Activated CD4-positive, alpha-beta T cell treated with anti-CD3 and anti-CD28 coated beads, Interleukin-2, amount 50 U/mL, for 4 hours (primary cell): ENCODE measurements at regions not wholly inside any gene's neighbourhood (a gene's known extent, or its start where the extent isn't known, plus 50 kb on each side); places are given as distances from the start of the nearest gene placed in this dataset.
"Not testable (repeated sequence)": the region's sequence is repeated elsewhere in the genome, so short reads cannot be mapped to it uniquely, and the experiment has no call there.

Experiments
- DNase-seq, 2 experiments: peaks; one replicate each; pipeline ENCODE4 v3.0.0-alpha.2; 2020

DNA sequence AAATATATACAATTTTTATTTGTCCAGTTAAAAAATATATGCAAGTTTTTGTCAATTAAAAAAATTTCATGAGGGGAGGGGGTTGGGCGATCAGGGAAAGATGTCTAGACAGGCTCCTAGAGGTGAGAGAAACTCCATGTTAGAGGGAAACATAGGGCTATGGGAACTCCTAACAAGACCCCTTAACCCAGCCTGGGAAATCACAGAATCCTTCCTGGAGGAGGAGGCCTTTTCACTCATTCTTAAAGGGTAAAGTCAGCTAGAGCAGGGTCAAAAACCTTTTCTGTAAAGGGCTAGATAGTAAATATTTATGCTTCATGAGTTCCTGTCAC, 75.9 kb upstream of the PTPN1 start:
- DNase-seq, result no peak

DNA sequence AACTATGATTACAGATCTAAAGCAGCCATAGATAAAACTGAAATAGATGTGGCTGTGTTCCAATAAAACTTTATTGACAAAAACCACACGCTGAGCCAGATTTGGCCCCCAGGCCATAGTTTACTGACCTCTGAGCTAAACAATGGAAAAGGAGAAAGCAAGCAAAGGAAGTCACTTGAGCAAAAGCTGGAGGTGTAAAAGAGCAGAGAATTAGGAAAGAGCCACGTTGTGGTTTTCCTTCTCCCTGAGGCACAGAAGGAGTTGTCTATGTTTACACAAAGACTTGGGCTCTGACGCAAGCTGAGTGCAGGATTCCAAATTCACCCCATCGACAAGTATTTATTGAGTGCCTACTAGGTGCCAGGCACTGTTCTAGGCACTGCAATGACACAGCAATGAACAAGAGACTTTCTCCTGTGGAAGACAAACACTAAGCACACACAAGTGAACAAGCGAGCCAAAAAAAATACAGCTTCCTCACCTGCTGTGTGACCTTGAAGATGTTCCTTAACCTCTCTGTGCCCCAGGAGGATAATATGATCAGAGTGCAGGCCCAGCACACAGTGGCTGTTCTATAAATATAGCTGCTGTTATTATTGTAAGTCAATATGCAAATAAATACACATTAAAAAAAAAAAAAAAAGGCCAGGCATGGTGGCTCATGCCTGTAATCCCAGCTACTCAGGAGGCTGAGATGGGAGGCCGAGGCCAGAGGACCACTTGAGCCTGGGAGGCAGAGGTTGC, 75.4 kb upstream of the PTPN1 start:
- DNase-seq, result no peak

DNA sequence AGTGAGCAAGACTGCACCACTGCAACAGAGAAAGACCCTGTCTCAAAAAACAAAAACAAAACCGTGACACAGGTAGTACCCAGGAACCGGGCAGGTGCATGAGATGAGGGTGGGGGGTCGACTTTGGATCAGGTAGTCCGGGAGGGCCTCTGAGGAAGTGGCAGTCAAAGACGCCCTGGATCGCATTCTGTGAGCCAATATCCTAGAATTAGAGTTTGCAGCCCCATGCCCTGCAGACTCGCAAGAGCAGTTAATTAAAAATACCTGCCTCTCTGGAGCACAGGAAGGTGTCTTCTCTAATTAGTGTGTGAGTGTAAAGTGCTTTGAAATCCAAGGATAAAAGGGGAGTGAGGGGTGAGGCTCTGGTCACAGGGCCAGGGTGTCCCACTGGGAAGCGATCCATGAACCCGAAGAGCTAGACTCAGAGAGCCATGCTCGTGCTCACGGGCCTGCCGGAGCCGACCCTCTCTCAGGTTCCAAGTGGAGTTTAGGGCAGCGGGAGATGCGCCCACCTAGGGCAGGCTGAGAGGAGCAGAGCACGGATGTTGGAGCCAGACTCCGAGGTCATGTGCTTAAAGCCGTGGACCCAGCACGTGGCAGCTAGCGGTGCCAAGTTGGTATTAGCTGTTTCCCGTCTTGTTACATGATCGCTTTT, 74.7 kb upstream of the PTPN1 start:
- no peak for DNase-seq

GRCh38 chr20:50436052-50436656, 74.0 kb upstream of the PTPN1 start:
- DNase-seq, result no peak

GRCh38 chr20:50436696-50437095, 73.5 kb upstream of the PTPN1 start:
- no peak for DNase-seq

DNA sequence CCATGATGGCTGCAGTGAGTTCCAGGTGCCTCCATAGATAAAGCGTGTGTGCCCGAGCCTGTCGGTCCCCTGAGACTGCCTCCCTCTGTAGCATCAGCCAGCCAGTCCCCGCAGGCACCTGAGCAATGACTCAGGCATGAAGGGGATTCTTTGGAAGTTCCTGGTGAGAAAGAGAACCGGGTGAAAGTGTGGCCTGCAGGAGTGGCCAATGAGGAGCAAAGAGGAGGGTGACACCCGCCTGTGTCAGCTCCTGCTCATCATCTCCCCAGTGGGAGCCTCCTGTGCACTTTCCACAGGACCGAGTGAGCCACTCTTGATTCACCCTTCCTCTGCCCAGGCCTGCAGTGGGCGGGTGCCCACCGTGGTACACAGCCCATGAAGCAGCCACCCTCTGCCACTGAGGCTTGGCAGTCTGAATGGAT, 71.2 kb upstream of the PTPN1 start:
- DNase-seq, result no peak

GRCh38 chr20:50439539-50440453, 70.4 kb upstream of the PTPN1 start:
- DNase-seq, result no peak

GRCh38 chr20:50442512-50442911, 67.7 kb upstream of the PTPN1 start:
- no peak for DNase-seq

- DNase-seq, result no peak
These were observed 64.6 kb upstream of the PTPN1 start for GRCh38 chr20:50445354-50446151.

GRCh38 chr20:50446351-50447101, 63.7 kb upstream of the PTPN1 start:
- DNase-seq, result no peak

- no peak for DNase-seq
These were observed 62.9 kb upstream of the PTPN1 start for GRCh38 chr20:50447102-50447804.

DNA sequence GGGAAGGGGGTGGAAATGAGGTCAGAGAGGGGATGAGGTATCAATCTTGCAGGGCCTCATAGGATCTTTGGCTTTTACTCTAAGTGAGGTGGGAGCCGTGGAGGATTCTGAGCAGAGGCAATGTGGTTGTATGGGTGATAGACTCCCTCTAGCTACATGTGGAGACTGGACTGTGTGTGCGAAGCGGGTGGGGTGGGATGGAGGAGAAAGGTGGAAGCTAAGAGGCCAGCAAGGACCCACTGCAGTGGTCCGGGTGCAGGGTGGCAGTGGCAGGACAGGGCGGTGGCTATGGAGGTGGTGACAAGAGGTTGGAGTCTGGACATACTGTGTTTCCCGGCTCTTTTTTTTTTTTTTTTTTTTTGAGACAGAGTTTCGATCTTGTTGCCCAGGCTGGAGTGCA, 62.4 kb upstream of the PTPN1 start:
- no peak for DNase-seq

DNA sequence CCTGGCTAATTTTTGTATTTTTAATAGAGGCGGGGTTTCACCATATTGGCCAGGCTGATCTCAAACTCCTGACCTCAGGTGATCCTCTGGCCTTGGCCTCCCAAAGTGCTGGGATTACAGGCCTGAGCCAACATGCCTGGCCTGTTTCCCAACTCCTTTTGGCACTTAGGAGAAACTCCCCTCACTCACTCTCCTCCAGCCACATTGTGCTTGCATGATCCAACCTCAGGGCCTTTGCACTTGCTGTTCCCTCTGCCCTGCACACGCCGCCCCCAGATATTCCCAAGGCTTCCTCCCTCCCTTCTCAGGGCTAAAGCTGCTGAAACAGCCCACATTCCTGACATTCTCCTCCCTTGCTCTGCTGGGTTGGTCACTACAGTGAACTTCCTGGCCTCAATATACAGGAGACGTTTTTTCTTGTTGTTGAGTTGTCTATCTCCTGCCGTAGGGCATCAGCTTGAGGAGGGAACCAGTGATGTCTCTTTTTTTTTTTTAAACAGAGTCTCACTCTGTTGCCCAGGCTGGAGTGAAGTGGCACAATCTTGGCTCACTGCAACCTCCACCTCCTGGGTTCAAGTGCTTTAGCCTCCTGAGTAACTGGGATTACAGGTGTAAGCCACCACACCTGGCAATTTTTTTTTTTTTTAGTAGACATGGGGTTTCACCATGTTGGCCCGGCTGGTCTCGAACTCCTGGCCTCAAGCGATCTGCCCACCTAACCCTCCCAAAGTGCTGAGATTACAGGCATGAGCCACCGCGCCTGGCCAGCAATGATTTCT, 61.4 kb upstream of the PTPN1 start:
- DNase-seq, result not testable (repeated sequence)

- DNase-seq, result no peak
These were observed 60.3 kb upstream of the PTPN1 start for GRCh38 chr20:50449738-50450492.

DNA sequence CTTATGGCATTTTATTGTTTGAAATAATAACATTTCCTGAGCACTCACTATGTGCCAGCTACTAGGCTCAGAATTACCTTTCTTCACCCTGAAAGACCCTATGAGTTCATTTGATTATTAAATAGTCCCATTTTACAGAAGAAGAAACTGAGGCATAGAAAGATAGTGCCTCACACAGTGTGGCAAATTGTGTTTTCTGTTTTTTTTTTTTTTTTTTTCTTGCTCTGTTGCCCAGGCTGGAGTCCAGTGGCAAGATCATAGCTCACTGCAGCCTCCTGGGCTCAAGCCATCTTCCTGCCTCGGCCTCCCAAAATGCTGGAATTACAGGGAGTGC, 59.7 kb upstream of the PTPN1 start:
- DNase-seq, result no peak

- DNase-seq, result no peak
These were observed 59.1 kb upstream of the PTPN1 start for GRCh38 chr20:50450881-50451752.

DNA sequence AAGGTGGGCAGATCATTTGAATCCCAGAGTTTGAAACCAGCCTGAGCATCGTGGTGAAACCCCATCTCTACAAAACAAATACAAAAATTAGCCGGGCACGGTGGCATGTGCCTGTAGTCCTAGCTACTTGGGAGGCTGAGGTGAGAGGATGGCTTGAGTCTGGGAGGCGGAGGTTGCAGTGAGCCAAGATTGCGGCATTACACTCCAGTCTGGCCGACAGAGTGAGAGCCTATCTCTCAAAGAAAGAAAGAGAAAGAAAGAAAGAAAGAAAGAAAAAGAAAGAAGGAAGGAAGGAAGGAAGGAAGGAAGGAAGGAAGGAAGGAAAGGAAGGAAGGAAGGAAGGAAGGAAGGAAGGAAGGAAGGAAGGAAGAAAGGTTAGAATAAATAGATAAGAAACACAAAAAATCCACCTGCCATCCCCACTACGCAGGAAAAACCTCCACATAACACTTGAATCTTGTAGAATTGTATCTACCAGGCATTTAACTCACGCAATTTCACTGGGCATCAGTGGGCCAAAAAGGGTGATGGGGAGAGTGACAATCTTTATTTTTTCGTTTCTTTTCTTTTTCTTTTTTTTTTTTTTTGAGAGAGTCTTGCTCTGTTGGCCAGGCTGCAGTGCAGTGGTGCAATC, 58.3 kb upstream of the PTPN1 start:
- not testable (repeated sequence) for DNase-seq
